Fibroblast of the aortic adventitia (primary cell): ENCODE measurements at regions not wholly inside any gene's neighbourhood (a gene's known extent, or its start where the extent isn't known, plus 50 kb on each side); places are given as distances from the start of the nearest gene placed in this dataset.

ENCODE experiments used
- DNase-seq: peaks from one replicate; pipeline ENCODE4 v3.0.0-alpha.2; 2010; ENCODE audit warnings: low read depth
- H3K4me3 ChIP-seq: 2 replicates; pipeline ENCODE4 v1.5.1; 2011; ENCODE audit warnings: low read depth, mild to moderate bottlenecking, control low read depth, low read length, moderate library complexity
- TF ChIP-seq, protein P1 (sequence below): IDR thresholded peaks from 2 replicates; pipeline ENCODE4 v1.5.1; 2011; ENCODE audit warnings: mild to moderate bottlenecking, low read length, control low read depth, inconsistent platforms; ENCODE audit not compliant: insufficient read depth

GRCh38 chr13:39855236-39855635 lies 199.8 kb downstream of the COG6 start:
- H3K4me3 ChIP-seq: no peak overlapping the region
- TF ChIP-seq, protein P1, sequence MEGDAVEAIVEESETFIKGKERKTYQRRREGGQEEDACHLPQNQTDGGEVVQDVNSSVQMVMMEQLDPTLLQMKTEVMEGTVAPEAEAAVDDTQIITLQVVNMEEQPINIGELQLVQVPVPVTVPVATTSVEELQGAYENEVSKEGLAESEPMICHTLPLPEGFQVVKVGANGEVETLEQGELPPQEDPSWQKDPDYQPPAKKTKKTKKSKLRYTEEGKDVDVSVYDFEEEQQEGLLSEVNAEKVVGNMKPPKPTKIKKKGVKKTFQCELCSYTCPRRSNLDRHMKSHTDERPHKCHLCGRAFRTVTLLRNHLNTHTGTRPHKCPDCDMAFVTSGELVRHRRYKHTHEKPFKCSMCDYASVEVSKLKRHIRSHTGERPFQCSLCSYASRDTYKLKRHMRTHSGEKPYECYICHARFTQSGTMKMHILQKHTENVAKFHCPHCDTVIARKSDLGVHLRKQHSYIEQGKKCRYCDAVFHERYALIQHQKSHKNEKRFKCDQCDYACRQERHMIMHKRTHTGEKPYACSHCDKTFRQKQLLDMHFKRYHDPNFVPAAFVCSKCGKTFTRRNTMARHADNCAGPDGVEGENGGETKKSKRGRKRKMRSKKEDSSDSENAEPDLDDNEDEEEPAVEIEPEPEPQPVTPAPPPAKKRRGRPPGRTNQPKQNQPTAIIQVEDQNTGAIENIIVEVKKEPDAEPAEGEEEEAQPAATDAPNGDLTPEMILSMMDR: no peak
- DNase-seq: peak; percentile 33

- H3K4me3 ChIP-seq: no peak overlapping the region
- TF ChIP-seq, protein P1: no peak
- no peak for DNase-seq
Measured at GRCh38 chr13:39856714-39857113, 201.3 kb downstream of the COG6 start.

DNA sequence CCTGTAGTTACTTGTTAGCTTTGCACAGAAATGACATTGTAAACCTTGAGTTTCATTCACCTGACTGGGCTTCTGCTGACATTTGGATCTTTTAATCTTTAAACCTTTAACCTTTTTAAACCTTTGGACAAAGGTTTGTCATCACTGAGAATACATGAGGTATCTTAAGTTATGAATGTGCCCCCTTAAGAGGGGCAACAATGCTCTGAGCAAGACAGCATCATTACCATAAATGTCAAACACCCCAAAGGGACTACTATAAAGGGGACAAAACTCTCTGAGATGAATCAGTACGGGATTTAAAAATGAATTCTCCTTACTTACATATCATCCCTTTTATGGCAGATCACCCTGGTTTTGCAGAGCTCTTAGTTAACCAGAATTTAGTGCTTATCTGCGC lies 203.3 kb downstream of the COG6 start:
- TF ChIP-seq, protein P1: no peak
- H3K4me3 ChIP-seq: no peak overlapping the region
- no peak for DNase-seq

- TF ChIP-seq, protein P1: no peak
- H3K4me3 ChIP-seq: no peak overlapping the region
- DNase-seq: no peak
Measured at GRCh38 chr13:39859898-39860297, 204.4 kb downstream of the COG6 start.

DNA sequence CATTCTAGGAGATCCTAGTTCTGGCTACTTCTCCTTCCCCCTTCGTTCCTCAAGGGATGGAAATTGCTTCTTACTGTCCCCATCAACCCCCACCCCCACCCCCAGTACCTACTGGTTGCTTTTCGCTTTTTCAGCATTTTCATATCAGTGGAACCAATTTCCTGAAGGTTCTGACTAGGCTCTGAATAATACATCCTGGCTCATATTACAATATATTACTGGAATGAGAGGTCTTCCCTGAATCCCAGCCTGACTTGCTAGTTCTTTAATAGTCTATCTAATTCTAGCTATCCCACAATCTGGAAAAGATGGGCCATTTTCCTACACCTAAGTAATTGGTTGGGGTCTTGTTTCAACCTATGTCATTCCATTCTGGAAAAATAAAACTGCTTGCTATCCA lies 207.4 kb downstream of the COG6 start:
- DNase-seq: no peak
- TF ChIP-seq, protein P1: no peak

DNA sequence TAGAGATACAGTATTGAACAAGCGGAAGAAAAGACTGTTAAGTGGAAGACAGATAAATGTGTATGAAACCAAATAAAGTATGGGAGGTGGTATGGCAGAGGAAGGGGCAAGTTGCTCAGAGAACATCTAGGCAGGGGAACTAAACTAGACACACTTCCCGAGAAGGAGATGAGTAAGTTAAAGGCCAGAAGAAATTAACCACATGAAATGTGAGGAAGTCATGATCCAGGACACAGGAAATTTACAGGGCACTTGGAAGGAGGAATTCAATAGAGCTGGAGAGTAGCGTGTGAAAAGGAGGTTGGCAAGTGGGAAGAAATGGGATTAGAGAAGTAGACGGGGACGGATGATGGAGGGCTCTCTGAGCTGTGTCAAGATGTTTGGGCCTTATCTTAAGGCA lies 208.8 kb downstream of the COG6 start:
- TF ChIP-seq, protein P1: no peak
- no peak overlapping the region for H3K4me3 ChIP-seq
- DNase-seq: no peak

More for the DNA sequence above, 207.4 kb downstream of the COG6 start:
- H3K4me3 ChIP-seq: no peak overlapping the region

DNA sequence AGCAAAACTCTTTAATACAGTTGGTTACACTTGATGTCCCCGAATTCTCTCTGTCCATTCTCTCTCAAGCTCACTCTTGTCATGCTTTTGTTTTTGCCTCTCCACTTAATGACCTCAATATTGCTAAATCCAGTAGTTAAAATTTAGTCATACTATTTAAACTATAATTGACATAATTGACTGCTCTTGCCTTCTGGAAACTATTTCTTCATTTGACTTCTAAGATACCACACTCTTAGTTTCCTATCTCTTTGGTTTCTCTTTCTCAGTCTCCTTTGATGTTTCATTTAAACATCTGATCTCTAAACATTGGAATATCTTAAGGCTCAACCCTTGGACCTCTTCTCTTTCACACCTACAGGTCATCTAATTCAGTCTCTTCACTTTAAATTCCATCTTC lies 211.3 kb downstream of the COG6 start:
- TF ChIP-seq, protein P1: no peak
- no peak for DNase-seq
- no peak overlapping the region for H3K4me3 ChIP-seq
